GM12872 (cell line): ENCODE measurements at regions not wholly inside any gene's neighbourhood (a gene's known extent, or its start where the extent isn't known, plus 50 kb on each side); places are given as distances from the start of the nearest gene placed in this dataset.

Experiments
- TF ChIP-seq, protein P1 (sequence below): IDR thresholded peaks from 3 replicates; pipeline ENCODE4 v1.5.1; 2011; ENCODE audit warnings: low read depth, mild to moderate bottlenecking, low read length, moderate library complexity; ENCODE audit not compliant: insufficient read depth

GRCh38 chr2:234682492-234683228 lies 185.8 kb upstream of the ARL4C start:
- TF ChIP-seq, protein P1, sequence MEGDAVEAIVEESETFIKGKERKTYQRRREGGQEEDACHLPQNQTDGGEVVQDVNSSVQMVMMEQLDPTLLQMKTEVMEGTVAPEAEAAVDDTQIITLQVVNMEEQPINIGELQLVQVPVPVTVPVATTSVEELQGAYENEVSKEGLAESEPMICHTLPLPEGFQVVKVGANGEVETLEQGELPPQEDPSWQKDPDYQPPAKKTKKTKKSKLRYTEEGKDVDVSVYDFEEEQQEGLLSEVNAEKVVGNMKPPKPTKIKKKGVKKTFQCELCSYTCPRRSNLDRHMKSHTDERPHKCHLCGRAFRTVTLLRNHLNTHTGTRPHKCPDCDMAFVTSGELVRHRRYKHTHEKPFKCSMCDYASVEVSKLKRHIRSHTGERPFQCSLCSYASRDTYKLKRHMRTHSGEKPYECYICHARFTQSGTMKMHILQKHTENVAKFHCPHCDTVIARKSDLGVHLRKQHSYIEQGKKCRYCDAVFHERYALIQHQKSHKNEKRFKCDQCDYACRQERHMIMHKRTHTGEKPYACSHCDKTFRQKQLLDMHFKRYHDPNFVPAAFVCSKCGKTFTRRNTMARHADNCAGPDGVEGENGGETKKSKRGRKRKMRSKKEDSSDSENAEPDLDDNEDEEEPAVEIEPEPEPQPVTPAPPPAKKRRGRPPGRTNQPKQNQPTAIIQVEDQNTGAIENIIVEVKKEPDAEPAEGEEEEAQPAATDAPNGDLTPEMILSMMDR = no peak

- TF ChIP-seq, protein P1 = no peak
These were observed 184.1 kb upstream of the ARL4C start for GRCh38 chr2:234680688-234681619.

GRCh38 chr2:234679741-234680687 lies 183.1 kb upstream of the ARL4C start:
- TF ChIP-seq, protein P1 = no peak

DNA sequence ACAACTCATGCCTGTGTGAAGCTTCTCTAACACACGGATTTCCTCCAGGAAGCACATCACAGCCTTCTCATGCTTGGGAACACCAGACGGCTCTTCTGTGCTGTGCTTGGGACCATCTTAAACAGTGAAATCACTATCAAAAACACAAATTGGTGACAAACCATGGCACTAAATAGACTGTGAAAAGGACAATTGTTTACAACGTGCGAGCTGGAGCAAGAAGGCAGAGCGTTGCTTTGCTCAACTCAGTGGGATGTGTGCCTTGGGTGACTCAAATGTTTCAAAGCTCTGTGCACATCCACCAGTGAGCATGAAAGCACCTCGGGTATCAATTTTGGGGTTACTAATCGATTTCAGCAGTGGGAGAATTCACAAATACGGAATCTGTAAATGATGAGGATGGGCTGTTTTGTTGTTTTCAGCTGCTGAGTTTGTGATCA lies 182.4 kb upstream of the ARL4C start:
- TF ChIP-seq, protein P1 = no peak

DNA sequence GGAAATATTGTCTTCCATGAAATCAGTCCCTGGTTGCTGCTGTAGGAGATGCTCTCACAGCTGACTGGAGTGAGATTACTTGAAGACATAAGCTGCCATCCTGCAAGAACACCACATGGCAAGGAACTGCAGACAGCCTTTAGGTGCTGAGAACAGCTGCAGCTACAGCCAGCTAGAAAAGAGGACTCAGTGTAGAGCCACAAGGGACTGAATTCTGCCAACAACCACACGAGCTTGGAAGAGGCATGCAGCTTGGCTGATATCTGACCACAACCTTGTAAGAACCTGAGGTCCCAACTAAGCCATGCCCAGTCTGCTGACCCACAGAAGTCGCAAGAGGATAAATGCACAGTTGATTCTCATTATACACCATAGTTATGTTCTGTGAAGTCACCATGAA lies 181.8 kb upstream of the ARL4C start:
- TF ChIP-seq, protein P1 = no peak

GRCh38 chr2:234677758-234678538 lies 181.1 kb upstream of the ARL4C start:
- TF ChIP-seq, protein P1 = no peak
